ENCODE measurements at regions not wholly inside any gene's neighbourhood (a gene's known extent, or its start where the extent isn't known, plus 50 kb on each side); places are given as distances from the start of the nearest gene placed in this dataset.
A peak's percentile ranks its signal among the peaks of the same experiment; 100 is the strongest.

DNA sequence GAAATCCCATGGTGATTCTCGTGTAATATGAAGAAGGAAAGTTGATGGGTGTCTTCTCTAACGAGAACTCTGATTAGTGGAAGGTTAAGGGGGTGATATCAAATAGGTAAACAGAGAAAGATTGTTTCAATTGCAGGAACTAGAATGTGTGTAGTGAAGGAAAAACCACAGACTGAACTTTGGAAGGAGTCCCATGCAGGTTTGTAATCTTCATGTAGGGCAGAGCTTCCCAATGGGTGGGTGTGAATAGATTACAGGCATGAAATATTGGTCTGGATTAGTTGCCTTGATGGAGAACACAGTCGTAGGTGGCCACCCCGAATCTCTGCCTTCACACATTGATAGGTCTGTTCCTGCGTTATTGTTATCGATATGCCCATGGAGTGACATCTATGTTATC is 295.5 kb downstream of the KCNRG start:
- DNase-seq (ENCODE audit: low read depth, low spot score) = no peak

GRCh38 chr13:50318887-50319286 is 303.6 kb downstream of the KCNRG start:
- DNase-seq (ENCODE audit: low read depth, low spot score) = no peak

GRCh38 chr13:50319635-50320255 is 304.5 kb downstream of the KCNRG start:
- no peak for DNase-seq (ENCODE audit: low read depth, low spot score)

- DNase-seq (ENCODE audit: low read depth, low spot score) = no peak
Measured at GRCh38 chr13:50320271-50320862, 305.1 kb downstream of the KCNRG start.

- DNase-seq (ENCODE audit: low read depth, low spot score) = no peak
Measured at GRCh38 chr13:50322006-50322405, 306.8 kb downstream of the KCNRG start.

- no peak for DNase-seq (ENCODE audit: low read depth, low spot score)
Measured at GRCh38 chr13:50323440-50324065, 308.3 kb downstream of the KCNRG start.

GRCh38 chr13:50326271-50326670 is 311.0 kb downstream of the KCNRG start:
- DNase-seq (ENCODE audit: low read depth, low spot score) = no peak

GRCh38 chr13:50326811-50327210 is 311.6 kb downstream of the KCNRG start:
- DNase-seq (ENCODE audit: low read depth, low spot score) = no peak

DNA sequence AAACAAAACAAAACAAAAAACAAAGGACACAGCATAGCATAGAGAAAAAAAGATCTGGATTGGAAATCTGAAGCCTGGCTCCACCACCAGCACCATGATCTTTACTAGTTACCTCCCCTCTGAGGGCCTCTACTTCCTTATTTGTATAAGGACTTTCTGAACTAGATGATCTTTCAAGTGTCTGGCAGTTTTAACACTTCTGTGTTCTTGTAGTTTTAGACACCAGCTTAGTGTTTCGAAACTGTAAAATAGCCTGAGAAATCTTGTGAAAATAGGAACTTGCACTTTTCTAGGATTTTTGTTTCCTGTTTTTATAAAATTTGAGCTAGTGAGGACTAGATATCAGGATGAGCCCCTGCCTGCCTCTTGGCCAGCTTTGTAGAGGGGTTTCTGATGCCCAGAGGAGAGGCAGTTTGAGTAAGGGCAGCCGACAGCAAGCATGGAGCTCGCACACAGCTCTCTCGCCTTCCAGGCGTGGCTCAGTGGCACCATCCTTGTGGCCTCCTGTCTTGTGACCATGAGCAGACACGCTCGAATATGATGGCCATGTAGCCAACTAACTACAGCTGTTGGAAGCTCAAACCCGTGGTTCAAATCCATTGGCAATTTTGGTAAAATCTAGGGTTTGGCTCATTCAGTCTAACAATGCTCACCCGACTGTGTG is 319.0 kb downstream of the KCNRG start:
- no peak for DNase-seq (ENCODE audit: low read depth, low spot score)

GRCh38 chr13:50334944-50335343 is 319.7 kb downstream of the KCNRG start:
- DNase-seq (ENCODE audit: low read depth, low spot score) = no peak

GRCh38 chr13:50339271-50339670 is 324.0 kb downstream of the KCNRG start:
- no peak for DNase-seq (ENCODE audit: low read depth, low spot score)

DNA sequence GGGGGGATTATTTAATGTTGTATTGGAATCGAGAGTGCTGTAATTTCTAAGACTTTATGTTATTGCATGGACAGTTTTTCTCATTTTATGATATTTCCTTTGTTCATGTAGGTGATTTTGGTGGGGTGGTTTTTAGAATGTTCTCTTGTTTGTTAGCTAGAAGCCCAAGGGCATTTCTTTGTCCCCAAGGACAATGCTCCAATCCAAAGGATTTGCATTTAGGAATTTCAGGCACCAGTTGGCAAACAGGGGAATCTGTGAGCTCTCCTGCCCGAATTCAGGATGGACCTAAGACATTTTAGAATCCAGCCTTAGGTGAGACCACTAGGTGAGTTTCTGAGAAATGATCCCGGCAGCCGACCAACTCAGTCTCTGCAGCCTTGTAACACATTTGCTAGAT is 324.9 kb downstream of the KCNRG start:
- DNase-seq (ENCODE audit: low read depth, low spot score) = no peak

- no peak for DNase-seq (ENCODE audit: low read depth, low spot score)
Measured at GRCh38 chr13:50340551-50341287, 325.5 kb downstream of the KCNRG start.

DNA sequence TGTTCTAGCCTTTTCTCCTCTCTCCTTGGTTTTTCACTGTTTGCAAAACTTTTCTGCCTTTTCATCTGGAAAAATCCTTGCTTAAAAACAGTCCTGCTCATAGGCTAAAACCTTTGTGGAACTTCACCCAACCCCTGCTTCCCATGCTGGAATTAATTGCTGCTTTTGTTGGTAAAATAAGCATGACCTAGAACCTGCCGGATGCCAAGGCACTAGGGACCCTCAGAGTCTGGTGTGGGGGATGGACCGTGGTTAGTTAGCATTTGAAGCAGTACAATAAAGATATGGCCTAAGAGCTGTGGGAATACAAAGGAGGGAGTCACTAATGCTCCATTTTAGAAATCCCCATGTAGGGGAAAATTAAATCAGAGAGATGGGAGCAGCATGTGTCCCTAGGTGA is 326.3 kb downstream of the KCNRG start:
- no peak for DNase-seq (ENCODE audit: low read depth, low spot score)

GRCh38 chr13:50344717-50345116 is 329.5 kb downstream of the KCNRG start:
- DNase-seq (ENCODE audit: low read depth, low spot score) = no peak

GRCh38 chr13:50345804-50346203 is 330.6 kb downstream of the KCNRG start:
- DNase-seq (ENCODE audit: low read depth, low spot score) = no peak

DNA sequence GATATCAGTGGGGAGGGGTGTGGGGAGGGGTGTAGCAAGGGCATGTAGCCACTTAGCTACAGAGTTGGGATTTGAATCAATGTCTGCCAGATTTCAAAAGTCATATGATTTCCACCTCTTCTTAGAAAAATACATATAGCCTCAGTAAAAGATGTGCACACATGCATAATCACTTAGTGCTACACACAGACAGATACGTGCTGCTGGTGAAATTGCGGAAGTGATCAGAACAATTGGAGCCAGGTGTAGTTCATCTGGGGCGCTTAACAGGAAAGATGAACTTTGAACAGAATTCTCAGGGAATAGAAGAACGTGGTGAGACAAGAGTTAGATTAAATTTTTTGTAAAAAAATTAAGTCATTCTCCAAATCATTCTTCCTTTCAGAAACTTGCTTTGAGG is 333.1 kb downstream of the KCNRG start:
- DNase-seq (ENCODE audit: low read depth, low spot score) = no peak

DNA sequence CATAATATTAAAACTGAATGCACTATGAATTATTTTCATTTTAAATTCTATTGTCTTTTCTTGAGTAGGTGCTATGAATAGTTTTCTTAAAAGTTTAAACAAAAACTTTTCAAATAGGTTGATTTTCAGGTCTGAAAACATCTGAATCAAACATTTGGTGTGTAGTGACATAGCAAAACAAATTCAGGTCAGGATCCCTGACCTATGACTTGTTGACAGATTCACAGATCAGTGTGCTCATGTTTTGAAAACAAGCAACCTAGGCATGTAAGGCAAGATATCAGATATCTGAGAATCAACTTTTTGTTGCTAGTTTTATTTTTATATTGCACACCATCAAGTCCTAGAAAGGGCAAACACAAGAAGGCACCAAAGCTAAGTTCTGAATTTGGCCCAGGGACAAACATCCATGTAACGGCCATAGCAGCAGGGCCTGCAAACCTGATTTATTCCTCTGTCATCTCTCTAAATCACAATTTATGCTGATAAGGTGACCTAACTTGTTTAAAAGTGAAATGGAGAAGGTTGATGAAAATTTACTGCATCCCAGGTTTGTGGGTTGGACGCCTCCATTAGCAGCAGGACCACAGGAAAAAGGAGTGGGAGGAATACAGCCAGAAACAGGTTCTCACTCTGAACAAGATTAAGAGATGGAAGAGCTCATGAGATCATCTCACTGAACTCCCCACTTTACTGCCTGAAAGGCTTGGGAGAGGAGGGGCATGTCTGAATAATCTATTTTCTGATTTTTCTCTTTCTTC is 337.7 kb downstream of the KCNRG start:
- no peak for DNase-seq (ENCODE audit: low read depth, low spot score)

- DNase-seq (ENCODE audit: low read depth, low spot score) = peak; percentile 29
Measured at GRCh38 chr13:50353651-50354415, 338.6 kb downstream of the KCNRG start.

DNA sequence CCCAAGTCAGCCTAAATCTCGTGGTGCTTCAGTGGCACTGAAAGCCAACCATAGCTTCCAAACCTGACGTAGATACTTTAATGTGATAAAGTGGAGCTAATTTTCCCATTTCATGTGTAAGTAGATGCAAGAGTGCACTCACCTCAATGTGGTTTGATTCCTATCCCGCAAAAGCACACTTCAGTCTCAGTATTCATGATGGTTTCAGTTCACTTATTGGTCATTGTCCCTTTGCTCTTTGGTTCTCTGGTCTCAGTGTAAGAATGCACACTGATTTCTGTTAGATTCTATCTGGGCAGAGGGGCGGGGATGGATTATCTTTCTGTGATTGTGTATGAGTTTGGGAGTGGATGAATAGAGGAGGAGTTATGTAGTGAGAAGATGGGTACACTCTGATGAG is 340.6 kb downstream of the KCNRG start:
- DNase-seq (ENCODE audit: low read depth, low spot score) = no peak

GRCh38 chr13:50357136-50357535 is 341.9 kb downstream of the KCNRG start:
- DNase-seq (ENCODE audit: low read depth, low spot score) = no peak

Measured in brain pericyte (primary cell).